ENCODE measurements at regions not wholly inside any gene's neighbourhood (a gene's known extent, or its start where the extent isn't known, plus 50 kb on each side); places are given as distances from the start of the nearest gene placed in this dataset.

DNA sequence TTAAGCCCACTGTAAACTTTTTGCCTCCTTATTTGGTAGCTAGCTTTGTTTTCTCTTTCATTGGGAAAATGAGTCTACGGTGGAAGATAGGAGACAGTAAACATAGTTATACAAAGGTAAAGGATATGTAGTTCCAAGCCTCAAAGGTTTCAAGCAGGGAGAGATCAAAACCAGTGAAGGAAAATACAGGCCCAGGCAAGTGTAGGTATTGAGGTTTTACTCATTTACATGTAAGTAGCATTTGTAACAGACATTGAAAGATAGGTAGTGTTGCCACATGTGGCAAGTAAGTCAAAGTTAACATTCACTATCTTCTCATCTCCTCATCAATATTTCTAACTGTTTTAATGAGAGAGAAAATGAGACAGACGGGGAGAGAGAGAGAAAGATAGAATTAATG is 136.5 kb downstream of the RTL3 start:
- Histone ChIP-seq H3K4me1 (no peaks in the 10 kb centered on the region), H3K27ac (no peak overlapping the region), H3K4me3 (no peak overlapping the region), H3K36me3 (no peaks in the 10 kb centered on the region), H3K27me3 (ENCODE audit: low read depth) (no peaks in the 10 kb centered on the region), H3K9me3 (no peaks in the 10 kb centered on the region)
- intact Hi-C loops (cut with DNase I) = no loop called here
- DNase-seq = no peak
- no peak for ATAC-seq
- TF ChIP-seq, protein P1, sequence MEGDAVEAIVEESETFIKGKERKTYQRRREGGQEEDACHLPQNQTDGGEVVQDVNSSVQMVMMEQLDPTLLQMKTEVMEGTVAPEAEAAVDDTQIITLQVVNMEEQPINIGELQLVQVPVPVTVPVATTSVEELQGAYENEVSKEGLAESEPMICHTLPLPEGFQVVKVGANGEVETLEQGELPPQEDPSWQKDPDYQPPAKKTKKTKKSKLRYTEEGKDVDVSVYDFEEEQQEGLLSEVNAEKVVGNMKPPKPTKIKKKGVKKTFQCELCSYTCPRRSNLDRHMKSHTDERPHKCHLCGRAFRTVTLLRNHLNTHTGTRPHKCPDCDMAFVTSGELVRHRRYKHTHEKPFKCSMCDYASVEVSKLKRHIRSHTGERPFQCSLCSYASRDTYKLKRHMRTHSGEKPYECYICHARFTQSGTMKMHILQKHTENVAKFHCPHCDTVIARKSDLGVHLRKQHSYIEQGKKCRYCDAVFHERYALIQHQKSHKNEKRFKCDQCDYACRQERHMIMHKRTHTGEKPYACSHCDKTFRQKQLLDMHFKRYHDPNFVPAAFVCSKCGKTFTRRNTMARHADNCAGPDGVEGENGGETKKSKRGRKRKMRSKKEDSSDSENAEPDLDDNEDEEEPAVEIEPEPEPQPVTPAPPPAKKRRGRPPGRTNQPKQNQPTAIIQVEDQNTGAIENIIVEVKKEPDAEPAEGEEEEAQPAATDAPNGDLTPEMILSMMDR (IDR thresholded peaks at IDR 0.05) = no peak

DNA sequence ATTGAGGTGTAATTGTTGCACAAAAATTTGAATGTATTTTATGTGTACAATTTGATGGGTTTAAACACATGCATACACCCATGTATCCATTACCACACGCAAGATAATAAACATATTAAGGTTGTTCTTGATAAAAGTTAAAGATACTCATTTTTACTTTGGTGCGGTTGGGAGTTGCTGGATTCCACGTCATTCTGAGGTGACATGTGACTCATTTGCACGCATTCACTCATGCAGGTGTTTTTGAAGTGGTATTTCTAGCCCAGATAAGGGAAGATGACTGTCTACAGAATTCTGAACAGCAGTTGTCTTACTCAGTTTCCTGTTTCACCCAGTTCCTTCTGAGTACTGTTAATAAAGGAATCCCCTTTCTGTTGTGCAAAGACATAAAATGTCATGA is 142.0 kb downstream of the RTL3 start:
- no peaks in the 10 kb centered on the region for H3K27me3 ChIP-seq (ENCODE audit: low read depth)
- TF ChIP-seq, protein P1 (IDR thresholded peaks at IDR 0.05) = no peak
- no peak overlapping the region for H3K27ac ChIP-seq
- no peaks in the 10 kb centered on the region for H3K4me1 ChIP-seq
- no peaks in the 10 kb centered on the region for H3K36me3 ChIP-seq
- ATAC-seq (no peak), DNase-seq (no peak)
- no peaks in the 10 kb centered on the region for H3K9me3 ChIP-seq
- H3K4me3 ChIP-seq = no peak overlapping the region
- intact Hi-C loops (cut with DNase I) = no loop called here

DNA sequence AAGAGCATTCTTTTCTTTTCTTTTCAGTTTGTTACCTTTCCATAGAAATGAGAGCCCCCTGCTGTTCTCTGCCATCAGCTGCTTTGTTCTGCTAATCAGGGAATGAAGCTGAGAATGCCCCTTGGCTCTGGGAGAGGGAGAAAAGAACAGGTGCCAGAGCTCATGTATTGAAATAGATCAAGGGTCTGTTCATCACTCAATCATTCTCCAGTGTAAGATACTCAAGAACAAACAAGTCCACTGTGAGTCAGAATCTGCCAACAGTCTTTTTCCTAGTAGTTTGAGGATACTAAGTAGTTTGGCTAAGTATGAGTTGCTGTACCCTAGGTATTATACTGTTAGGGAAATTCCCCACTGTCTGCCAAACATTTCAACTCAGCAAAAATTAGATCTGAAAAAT is 144.3 kb downstream of the RTL3 start:
- Histone ChIP-seq H3K27ac (no peak overlapping the region), H3K36me3 (no peaks in the 10 kb centered on the region), H3K4me3 (no peak overlapping the region), H3K27me3 (ENCODE audit: low read depth) (no peaks in the 10 kb centered on the region), H3K4me1 (no peaks in the 10 kb centered on the region), H3K9me3 (no peaks in the 10 kb centered on the region)
- DNase-seq = no peak
- intact Hi-C loops (cut with DNase I) = no loop called here
- TF ChIP-seq, protein P1 (IDR thresholded peaks at IDR 0.05) = peak; percentile 22
- ATAC-seq = peak in 1 of 2 donors; percentile 33

DNA sequence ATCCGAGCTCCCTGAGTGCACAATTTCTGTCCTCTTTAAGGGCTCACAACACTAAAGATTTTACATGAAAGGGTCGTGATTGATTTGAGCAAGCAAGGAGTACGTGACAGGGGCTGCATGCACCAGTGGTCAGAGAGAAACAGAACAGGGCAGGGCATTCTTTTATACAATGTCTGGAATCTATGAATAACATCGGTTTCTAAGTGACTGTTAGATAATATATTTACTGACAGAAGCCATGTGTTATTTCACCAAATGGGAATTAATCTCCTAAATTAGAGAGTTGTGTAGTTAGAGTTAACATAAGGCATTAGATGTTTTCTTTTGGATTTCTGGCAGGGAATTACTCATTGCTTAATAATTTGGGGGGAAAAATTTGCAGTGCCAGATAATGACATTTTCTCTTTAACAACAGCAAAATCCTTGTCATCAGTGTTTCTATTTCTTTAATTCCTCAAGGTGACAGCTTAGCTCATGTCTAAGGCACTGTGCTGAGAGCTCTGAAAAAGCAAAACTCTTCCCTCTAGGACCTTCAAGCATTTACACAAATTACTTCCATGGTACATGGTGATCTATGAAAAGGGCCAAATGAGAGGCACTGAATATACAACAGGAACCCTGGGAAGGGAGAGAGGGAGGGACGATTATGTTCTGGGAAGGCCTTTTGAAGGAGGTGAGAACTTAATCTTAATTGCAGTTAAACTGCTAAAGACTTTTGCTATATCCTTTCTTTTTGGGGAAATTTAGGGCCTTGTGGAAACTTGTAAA is 145.0 kb downstream of the RTL3 start:
- intact Hi-C loops (cut with DNase I) = no loop called here
- no peak overlapping the region for H3K27ac ChIP-seq
- no peak for ATAC-seq

DNA sequence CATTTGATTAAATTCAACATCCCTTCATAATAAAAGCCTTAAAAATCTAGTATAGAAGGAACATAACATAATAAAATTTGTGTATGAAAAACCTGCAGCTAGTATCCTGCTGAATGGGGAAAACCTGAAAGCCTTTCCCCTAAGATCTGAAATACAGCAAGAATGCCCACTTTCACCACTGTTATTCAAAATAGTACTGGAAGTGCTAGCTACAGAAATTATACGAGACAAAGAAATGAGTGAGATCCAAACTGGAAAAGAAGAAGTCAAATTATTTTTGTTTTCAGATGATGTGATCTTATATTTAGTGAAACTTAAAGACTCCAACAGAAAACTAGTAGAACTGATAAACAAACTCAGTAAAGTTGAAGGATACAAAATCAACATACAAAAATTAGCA is 152.9 kb downstream of the RTL3 start:
- ATAC-seq = no peak
- TF ChIP-seq, protein P1 (IDR thresholded peaks at IDR 0.05) = no peak
- Histone ChIP-seq H3K27me3 (ENCODE audit: low read depth) (no peaks in the 10 kb centered on the region), H3K36me3 (no peaks in the 10 kb centered on the region), H3K4me3 (no peak overlapping the region), H3K9me3 (no peaks in the 10 kb centered on the region), H3K27ac (no peak overlapping the region), H3K4me1 (no peaks in the 10 kb centered on the region)
- no peak for DNase-seq
- intact Hi-C loops (cut with DNase I) = no loop called here

More for the DNA sequence above, 145.0 kb downstream of the RTL3 start:
- DNase-seq = no peak
- H3K27me3 ChIP-seq (ENCODE audit: low read depth) = no peaks in the 10 kb centered on the region
- H3K4me3 ChIP-seq = no peak overlapping the region
- H3K36me3 ChIP-seq = no peaks in the 10 kb centered on the region
- no peaks in the 10 kb centered on the region for H3K4me1 ChIP-seq
- H3K9me3 ChIP-seq = no peaks in the 10 kb centered on the region
- TF ChIP-seq, protein P1 (IDR thresholded peaks at IDR 0.05) = no peak

All from lower lobe of right lung (tissue), 2 donors.